ENCODE measurements at regions not wholly inside any gene's neighbourhood (a gene's known extent, or its start where the extent isn't known, plus 50 kb on each side); places are given as distances from the start of the nearest gene placed in this dataset.

DNA sequence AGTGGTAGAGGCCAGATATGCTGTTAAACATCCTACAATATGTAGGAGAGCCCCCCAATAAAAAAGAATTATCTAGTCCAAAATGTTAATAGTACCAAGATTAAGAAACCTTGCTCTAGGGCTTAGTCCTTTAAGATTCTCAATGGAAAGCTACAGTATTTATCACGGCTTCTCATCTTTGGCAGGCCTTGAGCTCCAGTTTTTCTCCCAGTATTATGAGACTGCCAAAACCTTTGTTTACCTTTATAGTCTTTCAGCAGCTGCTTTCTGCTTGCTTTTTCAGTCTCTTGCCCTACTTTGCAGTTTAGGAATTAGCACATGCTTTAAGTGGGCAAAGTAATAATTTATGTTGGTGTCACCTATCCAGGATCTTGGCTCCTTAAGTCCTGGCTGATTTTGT is 59.7 kb downstream of the NHLRC1 start:
- DNase-seq (ENCODE audit: low spot score) = peak; percentile 47
- intact Hi-C loops (cut with DNase I) = no loop called here
- Histone ChIP-seq H3K9me3 (no peaks in the 10 kb centered on the region), H3K4me3 (no peak overlapping the region), H3K4me1 (replicated peaks) (no peaks in the 10 kb centered on the region), H3K36me3 (no peaks in the 10 kb centered on the region), H3K27ac (no peak overlapping the region), H3K27me3 (replicated peaks; ENCODE audit: insufficient read depth) (no peaks in the 10 kb centered on the region)
- WGBS = 26% methylated on average over 1 of the region's 1 CpG
- TF ChIP-seq POLR2AphosphoS5 (IDR thresholded peaks at IDR 0.05) (peak; percentile 88), CTCF (IDR thresholded peaks at IDR 0.05) (no peak), POLR2A (IDR thresholded peaks at IDR 0.05) (no peak)

DNA sequence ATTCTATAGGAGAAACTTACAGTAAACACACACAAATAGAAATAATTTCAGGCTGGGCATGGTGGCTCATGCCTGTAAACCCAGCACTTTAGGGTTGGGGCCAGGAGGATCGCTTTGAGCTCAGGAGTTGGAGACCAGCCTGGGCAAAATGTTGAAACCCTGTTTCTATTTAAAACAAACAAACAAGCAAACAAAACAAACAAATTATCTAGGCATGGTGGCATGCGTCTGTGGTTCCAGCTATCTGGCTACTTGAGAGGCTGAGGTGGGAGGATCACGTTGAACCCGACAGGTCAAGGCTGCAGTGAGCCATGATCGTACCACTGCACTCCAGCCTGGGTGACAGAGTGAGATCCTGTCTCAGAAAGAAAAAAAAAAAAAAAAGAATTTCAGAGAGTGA is 64.0 kb downstream of the NHLRC1 start:
- 91% methylated on average over 5 of the region's 5 CpGs for WGBS
- Histone ChIP-seq H3K36me3 (no peaks in the 10 kb centered on the region), H3K9me3 (no peaks in the 10 kb centered on the region), H3K27ac (no peak overlapping the region), H3K4me3 (no peak overlapping the region), H3K27me3 (replicated peaks; ENCODE audit: insufficient read depth) (no peaks in the 10 kb centered on the region), H3K4me1 (replicated peaks) (no peaks in the 10 kb centered on the region)
- intact Hi-C loops (cut with DNase I) = no loop called here
- TF ChIP-seq CTCF (IDR thresholded peaks at IDR 0.05) (no peak), POLR2A (IDR thresholded peaks at IDR 0.05) (no peak), POLR2AphosphoS5 (IDR thresholded peaks at IDR 0.05) (no peak)
- no peak for DNase-seq (ENCODE audit: low spot score)

DNA sequence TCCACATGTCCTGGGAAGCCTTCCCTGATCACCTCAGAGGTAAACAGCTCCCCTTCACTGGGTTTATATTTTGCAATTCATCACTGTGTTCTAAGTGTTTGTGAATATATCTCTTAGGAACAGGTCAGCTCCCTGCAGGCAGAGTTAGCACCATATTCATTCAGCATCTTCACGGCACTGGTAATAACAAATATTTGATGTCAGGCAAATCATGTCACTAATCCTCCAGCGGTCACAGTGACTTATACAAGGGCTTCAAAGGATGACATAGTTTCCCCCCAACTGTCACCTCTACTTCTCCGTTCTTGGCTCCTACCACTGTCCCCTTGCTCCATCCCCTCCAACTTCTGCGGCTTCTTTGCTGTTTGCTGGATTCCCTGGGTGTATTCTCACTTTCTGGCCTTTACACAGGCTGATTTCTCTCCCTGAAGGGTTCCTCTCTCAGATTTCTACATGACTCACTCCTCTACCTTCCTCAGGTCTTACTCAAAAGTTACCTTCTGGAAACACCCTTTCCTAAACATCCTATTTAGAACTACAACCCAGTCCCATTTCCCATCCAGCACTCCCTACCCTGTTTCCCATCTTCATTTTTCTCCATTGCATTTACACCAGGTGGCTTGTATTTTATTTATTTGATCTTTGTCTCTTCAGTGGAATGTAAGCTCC is 66.6 kb downstream of the NHLRC1 start:
- 91% methylated on average over 4 of the region's 4 CpGs for WGBS
- Histone ChIP-seq H3K36me3 (no peaks in the 10 kb centered on the region), H3K4me1 (replicated peaks) (no peaks in the 10 kb centered on the region), H3K27ac (no peak overlapping the region), H3K4me3 (no peak overlapping the region), H3K9me3 (no peaks in the 10 kb centered on the region), H3K27me3 (replicated peaks; ENCODE audit: insufficient read depth) (no peaks in the 10 kb centered on the region)
- intact Hi-C loops (cut with DNase I) = no loop called here
- TF ChIP-seq POLR2A (IDR thresholded peaks at IDR 0.05) (no peak), POLR2AphosphoS5 (IDR thresholded peaks at IDR 0.05) (no peak), CTCF (IDR thresholded peaks at IDR 0.05) (no peak)
- no peak for DNase-seq (ENCODE audit: low spot score)

DNA sequence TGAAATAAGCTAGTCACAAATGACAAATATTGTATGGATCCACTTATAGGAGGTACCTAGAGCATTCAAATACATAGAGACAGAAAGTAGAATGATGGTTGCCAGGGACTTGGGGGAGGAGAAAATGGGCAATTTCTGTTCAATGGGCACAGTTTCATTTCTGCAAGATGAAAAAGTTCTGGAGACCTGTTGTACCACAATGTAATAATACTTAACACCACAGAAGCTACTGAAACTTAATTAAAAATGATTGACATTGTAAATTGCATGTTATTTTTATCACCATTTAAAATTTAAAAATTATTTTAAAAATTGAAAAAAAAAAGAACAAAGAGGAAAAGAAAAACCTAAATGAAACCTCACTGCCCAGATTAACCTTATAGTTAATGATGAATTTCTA is 67.4 kb downstream of the NHLRC1 start:
- Histone ChIP-seq H3K9me3 (no peaks in the 10 kb centered on the region), H3K27ac (no peak overlapping the region), H3K36me3 (no peaks in the 10 kb centered on the region), H3K4me3 (no peak overlapping the region), H3K27me3 (replicated peaks; ENCODE audit: insufficient read depth) (no peaks in the 10 kb centered on the region), H3K4me1 (replicated peaks) (no peaks in the 10 kb centered on the region)
- TF ChIP-seq POLR2AphosphoS5 (IDR thresholded peaks at IDR 0.05) (no peak), CTCF (IDR thresholded peaks at IDR 0.05) (no peak), POLR2A (IDR thresholded peaks at IDR 0.05) (no peak)
- DNase-seq (ENCODE audit: low spot score) = no peak
- intact Hi-C loops (cut with DNase I) = no loop called here
